ENCODE measurements at regions not wholly inside any gene's neighbourhood (a gene's known extent, or its start where the extent isn't known, plus 50 kb on each side); places are given as distances from the start of the nearest gene placed in this dataset.

DNA sequence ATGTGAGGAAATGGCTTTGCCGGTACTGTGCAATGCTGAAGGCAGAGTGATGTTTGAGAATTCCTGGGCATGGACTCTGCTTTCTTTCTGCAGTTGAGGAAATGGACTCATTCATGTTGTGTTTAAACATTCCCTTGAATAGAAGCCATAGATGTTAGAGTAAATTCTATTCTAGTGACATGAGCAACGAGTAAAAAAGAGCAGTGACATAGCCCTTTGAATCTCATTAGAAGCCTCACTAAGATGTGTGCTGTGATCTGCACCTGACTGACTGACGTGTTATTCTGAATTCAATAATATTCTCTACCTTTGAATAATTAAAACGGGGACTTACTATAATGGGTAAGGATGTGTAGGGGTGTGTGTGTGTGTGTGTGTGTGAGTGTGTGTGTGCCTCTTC is 113.7 kb upstream of the KLF4 start:
- no peak overlapping the region for H2BK20ac ChIP-seq (ENCODE audit: low read depth, low read length, poor library complexity, severe bottlenecking)
- no peak overlapping the region for H2BK120ac ChIP-seq (ENCODE audit: low read depth, low read length, poor library complexity, severe bottlenecking)
- no peak overlapping the region for H3T11ph ChIP-seq (ENCODE audit: low read length)
- Mint-ChIP-seq H3K36me3 (ENCODE audit: insufficient read depth in 1 of 3, low read depth in 3 of 3) (no peaks in the 10 kb centered on the region), H3K27me3 (ENCODE audit: low read depth) (no peaks in the 10 kb centered on the region), H3K9me3 (no peaks in the 10 kb centered on the region), H3K27ac (no peak overlapping the region), H3K4me3 (no peak overlapping the region), H3K4me1 (peaks cover 7 to 9% of the 10 kb centered on the region in 2 experiments)
- no peaks in the 10 kb centered on the region for H3K23me2 ChIP-seq (ENCODE audit: insufficient read length, low read depth, low read length, poor library complexity, severe bottlenecking)
- no peak overlapping the region for H3K27ac ChIP-seq (ENCODE audit: insufficient read length, low read depth, low read length)
- WGBS (ENCODE audit: extremely low coverage, insufficient read length, low lambda C conversion rate) = no CpG with 5 or more reads among the region's 4 CpGs
- no peak overlapping the region for H2AFZ ChIP-seq (ENCODE audit: low read length)
- no peak for DNase-seq
- no peak overlapping the region for H4K5ac ChIP-seq (ENCODE audit: insufficient read length, low read depth, low read length)
- H3K14ac ChIP-seq (ENCODE audit: insufficient read depth, low read length) = no peak overlapping the region
- no peak overlapping the region for H2BK12ac ChIP-seq (ENCODE audit: insufficient read length, low read depth, low read length)
- H2AK5ac ChIP-seq (ENCODE audit: insufficient read length, low read length) = no peak overlapping the region
- H3K18ac ChIP-seq (ENCODE audit: insufficient read length, low read depth, low read length) = no peak overlapping the region
- no peak overlapping the region for H4K91ac ChIP-seq (ENCODE audit: insufficient read length, low read depth, low read length)
- no peak overlapping the region for H2BK5ac ChIP-seq (ENCODE audit: insufficient read length, low read length)
- no peak overlapping the region for H3K4me2 ChIP-seq (ENCODE audit: insufficient read depth, insufficient read length, low read length)
- H3K79me1 ChIP-seq (ENCODE audit: insufficient read depth, low read depth, low read length, poor library complexity, severe bottlenecking) = no peaks in the 10 kb centered on the region
- no peak overlapping the region for H3K23ac ChIP-seq (ENCODE audit: insufficient read length, low read depth, low read length)
- H3K56ac ChIP-seq (ENCODE audit: insufficient read length, low read depth, low read length) = no peak overlapping the region
- no peaks in the 10 kb centered on the region for H3K27me3 ChIP-seq (ENCODE audit: insufficient read depth, low read length)
- no peaks in the 10 kb centered on the region for H3K79me2 ChIP-seq (ENCODE audit: insufficient read depth, low read length)
- H4K20me1 ChIP-seq (ENCODE audit: control insufficient read depth, insufficient read depth, insufficient read length) = no peaks in the 10 kb centered on the region
- no peak overlapping the region for H4K8ac ChIP-seq (replicated peaks; ENCODE audit: insufficient read length, low read depth, low read length)
- no peak for TF ChIP-seq CTCF (conservative IDR thresholded peaks at IDR 0.05)
- no peaks in the 10 kb centered on the region for H3K9me3 ChIP-seq (ENCODE audit: control insufficient read depth, low read depth, low read length)
- H3K4ac ChIP-seq (ENCODE audit: low read depth, low read length) = no peak overlapping the region
- no peaks in the 10 kb centered on the region for H3K4me1 ChIP-seq (ENCODE audit: insufficient read depth, low read length)
- H3K9ac ChIP-seq (ENCODE audit: extremely low read depth, insufficient read length, low read length) = no peak overlapping the region
- no peak overlapping the region for H2BK15ac ChIP-seq (ENCODE audit: low read depth, low read length)
